ENCODE measurements at regions not wholly inside any gene's neighbourhood (a gene's known extent, or its start where the extent isn't known, plus 50 kb on each side); places are given as distances from the start of the nearest gene placed in this dataset.

DNA sequence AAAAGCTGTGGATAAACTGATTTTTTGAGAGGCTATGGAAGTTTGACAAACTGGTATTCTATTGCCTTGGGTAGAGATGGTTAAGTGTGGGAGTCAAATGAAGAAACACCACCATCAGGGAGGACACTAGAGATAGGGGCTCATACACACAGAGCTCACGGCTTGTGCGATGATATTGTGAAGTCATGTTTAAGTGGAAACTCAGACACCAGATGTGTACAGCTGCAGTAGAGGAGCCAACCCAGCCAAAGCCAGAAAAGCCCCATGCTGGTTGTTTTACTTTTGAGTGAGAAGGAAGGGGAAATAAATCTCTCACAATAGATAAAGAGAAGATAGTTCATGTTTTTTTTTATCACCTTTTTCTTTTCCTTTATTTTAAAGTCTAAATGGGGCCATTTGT, 377.7 kb downstream of the DMRT2 start:
- DNase-seq (ENCODE audit: low read depth in 2 of 2): no peak

DNA sequence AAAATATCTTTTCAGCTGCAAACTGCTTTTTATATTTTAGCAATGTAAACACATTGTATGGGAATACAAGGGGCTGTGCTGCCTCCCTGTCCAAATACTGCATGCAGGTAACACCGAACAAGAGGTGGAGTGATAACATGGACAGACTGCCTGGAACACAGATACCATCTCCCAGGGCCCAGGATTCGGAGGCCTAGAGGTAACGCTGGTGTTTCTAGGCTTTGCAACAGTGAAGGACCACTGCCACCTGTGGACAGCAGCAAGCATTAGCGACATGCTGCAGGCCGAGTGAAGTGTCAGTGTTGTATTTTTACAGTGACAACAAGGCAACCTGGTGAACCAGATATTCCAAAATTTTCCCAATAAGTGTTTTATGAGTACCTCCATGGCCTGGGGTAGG, 379.1 kb downstream of the DMRT2 start:
- DNase-seq (ENCODE audit: low read depth in 2 of 2): no peak

DNA sequence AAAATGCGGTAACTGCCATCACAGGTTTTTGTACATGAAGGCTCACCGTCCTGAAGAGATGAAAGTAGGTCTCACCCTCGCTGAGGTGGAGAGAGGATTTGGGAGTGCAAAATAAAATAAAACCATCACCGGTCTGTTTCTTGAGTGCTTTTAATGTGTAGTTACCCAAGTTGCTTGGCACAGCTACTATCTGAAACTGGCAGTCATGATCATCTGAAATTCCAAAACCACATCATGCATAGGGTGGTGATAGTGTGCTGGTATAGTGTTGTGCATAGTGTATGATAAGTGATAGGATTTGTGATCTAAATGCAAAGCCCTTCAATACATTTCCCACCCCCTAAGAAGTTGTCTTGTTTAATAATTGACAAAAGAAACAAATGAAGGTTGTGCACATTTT, 381.3 kb downstream of the DMRT2 start:
- no peak for DNase-seq (ENCODE audit: low read depth in 2 of 2)

DNA sequence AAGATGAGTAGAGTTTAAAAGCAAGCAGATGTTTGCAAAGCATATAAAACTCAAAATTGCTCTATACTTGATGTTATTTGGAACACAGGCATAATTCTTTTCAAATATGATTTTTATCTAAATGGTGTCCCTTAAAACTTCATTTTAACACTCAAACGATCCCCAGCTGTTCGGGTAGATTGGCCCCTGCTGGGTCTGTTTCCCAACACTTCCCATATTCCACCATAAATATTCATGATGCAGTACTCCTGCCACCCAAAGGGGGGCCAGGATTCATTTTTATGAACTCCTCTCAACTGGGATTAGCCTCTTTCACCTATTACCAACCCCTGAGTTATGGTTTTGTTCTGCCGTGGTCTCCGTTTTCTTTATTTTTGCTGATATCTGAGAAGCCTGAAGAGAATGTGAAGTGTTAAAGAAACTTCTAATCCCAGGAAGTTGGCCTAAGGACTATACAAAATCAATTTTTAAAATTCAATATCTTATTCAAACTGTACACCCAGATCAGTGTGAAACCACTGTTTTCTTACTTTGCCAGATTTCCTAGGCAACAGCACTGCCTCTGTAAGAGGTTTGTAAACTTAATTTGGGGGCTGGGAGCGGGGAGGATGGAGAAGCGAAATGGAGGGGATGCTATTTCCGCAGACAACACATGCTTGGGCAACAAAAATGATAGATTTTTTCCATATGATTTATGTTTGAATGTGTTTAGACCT, 384.1 kb downstream of the DMRT2 start:
- DNase-seq (ENCODE audit: low read depth in 2 of 2): no peak

DNA sequence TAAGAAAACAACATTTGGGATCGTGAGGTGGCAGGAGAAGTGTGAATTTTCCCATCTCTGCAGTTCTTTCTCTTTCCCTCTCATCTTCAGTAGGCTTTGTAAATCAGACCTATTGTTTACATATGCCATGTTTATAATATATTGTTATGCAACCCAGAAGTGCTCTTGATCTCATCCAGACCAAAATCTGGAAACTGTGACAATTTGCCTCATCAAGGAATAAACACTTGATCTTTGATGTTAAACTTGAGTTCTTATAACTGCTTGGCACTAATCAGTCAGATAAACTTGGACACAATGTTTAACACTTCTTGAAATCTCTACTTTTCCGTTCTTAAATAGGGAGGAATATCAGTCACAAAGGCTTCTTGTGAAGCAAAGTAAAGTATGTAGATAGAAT, 384.7 kb downstream of the DMRT2 start:
- no peak for DNase-seq (ENCODE audit: low read depth in 2 of 2)

DNA sequence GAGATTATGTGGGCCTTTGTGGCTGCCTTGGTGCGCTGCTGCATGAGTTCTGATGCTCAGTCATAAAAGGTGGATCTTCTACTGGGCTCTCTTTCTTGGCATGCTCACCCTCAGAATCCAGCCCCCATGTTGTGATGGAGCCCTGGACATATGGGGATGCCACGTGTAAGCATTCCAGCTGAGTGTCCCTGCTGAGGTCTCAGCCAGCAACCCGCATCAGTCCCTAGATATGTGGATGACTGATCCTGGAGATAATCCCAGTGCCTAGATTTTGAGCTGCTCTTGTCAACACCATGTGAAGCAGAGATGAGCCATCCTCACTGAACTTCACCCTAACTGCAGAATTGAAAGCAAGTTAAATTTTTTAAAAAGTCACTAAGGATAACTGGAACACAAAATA, 390.1 kb downstream of the DMRT2 start:
- DNase-seq (ENCODE audit: low read depth in 2 of 2): no peak

DNA sequence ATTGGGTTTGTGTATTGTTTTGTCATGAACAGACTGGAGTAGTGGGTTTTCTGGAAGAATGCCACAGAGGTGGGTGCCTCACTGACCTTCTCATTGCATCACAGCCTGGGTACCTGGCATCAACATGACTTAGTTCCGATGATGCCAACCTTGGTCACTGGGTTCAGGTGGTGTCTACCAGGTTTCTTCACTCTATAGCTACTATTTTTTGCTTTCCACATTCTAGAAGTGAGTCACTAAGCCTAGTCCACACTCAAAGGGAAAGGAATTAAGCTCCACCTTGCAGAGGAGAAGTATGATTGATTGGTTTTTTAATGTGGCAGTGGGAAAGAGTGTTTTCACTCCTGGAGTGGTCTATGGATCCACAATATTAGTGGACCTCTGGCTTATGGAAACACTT, 391.9 kb downstream of the DMRT2 start:
- DNase-seq (ENCODE audit: low read depth in 2 of 2): no peak

DNA sequence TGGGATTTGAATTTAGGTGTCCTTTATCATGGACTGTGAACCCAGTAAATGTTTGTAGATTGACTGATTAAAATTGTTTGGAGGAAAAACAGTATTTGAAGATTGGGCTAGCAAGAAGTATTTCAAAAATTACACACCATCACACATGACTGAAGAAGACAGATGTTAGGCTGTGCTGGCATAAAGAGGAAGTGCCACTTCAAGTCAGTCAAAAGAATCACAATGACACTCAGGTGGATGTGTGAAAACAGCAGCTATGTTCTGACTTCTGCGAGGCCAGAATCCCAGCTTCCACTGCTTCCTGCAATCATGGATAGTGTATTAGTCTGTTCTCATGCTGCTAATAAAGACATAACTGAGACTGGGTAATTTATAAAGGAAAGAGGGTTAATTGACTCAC, 393.3 kb downstream of the DMRT2 start:
- DNase-seq (ENCODE audit: low read depth in 2 of 2): no peak

DNA sequence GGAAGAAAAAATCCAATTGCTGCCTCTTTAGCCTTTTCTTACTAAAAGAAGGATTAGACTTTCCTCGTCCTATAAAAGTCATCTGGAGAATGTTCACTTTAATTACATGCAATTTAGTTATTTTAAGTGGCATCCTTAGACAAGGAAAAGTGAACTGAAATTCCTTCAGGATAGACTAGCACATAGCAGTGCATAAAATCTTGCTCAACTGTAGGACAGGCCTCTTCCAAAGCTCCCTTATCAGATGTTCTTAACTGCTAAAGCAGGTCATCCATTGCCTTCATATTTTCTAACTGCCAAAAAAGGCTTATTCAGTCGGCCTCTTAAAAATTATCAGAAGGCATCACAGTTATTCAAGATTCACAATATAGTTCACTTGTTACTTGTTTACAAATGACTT, 396.5 kb downstream of the DMRT2 start:
- DNase-seq (ENCODE audit: low read depth in 2 of 2): no peak

DNA sequence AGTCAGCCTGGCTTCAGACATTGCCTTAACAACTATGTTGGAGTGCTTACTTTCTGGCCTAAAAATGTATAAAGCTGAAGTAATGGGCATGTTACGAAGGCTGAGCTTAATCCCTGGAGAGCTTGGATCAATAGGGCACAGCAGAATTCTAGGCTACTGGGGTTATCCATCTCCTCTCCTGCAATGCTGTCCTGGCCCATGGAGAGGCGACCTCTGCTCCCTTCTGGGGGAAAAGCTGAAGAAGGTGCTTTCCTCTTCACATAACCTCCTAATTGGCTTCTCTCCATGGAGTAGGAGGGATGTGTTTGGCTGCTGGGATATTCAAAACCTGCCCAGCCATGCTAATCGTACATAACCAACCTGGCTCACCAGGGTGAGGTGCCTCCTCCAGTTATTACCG, 403.5 kb downstream of the DMRT2 start:
- no peak for DNase-seq (ENCODE audit: low read depth in 2 of 2)

DNA sequence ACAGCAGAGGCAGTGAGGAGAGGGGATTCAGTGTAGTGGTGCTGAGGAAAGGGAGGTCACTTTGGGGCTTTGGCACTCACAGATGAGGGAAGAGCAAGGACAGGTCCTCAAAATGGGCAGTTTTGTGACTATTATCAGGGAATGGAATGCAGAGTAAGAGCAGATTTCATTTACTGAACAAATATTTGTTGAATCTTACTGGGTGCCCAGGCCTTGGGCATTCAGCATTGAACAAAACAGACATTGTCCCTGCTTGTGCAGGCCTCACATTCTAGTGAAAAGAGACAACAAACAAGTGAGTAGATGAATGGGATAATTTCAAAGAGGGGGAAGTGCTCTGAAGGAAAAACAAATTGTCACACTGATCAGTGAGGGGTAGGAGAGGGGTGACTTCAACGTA, 404.1 kb downstream of the DMRT2 start:
- no peak for DNase-seq (ENCODE audit: low read depth in 2 of 2)

DNA sequence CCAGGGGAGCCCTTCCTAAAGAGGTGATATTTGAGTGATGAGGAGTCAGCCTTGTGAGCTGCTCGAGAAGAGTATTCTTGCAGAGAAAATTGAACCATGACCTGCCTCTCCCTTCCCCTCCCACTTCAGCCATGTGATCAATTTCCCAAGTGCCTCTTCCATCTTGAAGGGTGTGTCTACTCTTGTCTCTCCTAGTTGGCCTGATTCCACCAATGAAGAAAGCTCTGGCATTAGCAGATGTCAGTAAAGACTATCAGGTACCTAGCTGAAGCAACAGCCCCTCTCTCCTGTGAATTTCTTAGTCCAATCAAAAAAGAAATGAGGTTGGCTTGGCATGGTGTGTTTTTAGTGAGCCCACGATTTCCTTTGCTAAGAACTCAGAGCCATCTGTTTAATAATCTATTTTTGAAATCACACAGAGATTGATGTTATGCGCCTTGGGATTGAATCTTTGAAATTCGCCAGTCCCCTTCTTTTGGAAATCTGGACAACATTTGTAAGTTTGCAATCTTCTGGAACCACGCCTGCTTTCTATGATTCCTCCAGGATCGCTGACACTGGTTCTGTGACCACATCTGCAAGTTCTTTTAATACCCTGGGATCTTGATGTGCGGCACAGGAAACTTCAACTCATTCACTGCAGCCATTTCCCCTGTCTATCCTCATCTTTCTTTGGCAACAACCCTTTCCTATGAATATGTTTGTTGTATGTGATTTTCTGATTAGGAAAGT, 404.6 kb downstream of the DMRT2 start:
- no peak for DNase-seq (ENCODE audit: low read depth in 2 of 2)

DNA sequence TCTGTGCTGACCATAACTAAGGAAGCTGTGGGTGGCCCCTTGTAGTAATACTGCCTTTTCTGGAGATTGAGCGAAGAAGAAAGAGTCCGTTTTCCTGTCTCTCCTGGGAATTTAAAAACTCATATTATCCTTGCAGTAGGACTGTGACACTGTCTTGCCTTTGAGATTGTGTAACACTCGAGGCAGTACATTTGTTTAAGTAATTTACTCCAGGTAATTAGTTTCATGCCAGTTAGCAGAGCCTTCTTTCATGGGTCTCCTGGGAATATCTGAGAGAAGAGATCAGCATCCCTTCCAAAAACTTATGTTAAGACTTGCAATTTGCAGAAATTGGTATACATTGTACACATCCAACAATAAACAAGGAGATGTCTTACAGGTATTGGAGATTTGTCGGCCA, 405.6 kb downstream of the DMRT2 start:
- DNase-seq (ENCODE audit: low read depth in 2 of 2): no peak

DNA sequence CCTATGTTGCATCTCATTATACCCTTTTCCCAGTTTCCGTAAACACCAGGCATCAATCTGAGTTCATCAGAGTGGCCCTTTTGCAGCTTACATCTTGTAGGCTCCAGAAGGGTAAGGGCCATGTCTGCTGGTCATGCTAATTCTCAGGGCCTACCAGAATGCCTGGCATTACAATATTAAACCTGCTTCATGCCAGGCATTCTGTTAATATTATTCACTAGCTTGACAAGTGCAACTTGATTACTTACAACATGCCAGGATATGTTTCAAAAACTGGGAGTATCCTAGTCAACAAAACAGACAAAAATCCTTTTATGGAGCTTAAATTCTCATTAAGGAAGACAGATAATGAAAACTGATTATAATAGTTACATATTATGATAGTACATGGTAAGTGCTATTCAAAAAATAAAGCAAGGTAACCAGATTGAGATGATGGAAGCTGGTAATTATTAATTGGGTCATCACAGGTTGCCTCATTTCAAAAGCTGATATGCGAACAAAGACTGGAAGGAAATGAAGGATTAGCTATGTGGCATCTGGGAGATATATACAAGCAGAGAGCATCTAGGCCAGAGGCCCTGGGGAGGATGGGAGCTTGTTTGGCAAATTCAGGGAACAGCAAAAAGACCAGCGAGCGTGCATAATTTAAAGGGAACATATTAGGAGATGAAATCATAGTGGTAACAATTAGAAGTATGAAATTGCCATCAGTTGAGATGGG, 406.3 kb downstream of the DMRT2 start:
- no peak for DNase-seq (ENCODE audit: low read depth in 2 of 2)

DNA sequence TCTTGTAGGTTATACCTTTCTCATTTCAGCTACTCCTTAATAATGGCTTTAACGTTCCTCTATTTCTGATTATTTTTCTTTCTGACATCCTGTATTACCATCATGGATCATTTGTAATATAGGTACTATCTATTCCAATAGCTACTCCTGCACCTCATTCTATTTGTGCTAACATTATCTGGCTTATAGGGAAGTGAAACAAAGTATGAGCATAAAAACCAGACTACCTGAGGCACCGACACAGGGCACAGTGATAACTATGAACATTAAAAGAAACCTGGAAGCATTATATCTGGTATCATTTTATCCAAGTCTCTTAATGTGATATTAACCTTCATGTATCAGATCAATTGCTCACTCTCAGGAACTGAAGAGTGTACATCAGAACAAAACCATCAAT, 407.3 kb downstream of the DMRT2 start:
- DNase-seq (ENCODE audit: low read depth in 2 of 2): no peak

DNA sequence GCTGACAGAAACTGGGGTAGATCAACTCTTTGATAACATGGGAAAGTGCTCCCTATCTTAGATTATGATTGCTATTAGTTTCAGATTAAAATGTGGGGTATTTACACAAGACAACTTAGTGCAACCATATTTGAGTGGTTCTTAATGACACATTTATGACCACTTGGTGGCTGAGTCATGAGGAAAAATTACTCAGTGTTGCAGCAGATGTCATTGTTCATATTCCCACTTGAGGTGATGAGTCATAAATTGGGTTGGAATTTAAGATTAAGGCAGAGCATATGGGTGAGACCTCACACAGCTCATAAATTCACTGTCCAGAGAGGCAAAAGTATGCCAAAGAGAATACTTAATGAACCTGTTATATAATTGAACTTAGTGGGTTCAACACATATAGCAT, 408.3 kb downstream of the DMRT2 start:
- DNase-seq (ENCODE audit: low read depth in 2 of 2): no peak

DNA sequence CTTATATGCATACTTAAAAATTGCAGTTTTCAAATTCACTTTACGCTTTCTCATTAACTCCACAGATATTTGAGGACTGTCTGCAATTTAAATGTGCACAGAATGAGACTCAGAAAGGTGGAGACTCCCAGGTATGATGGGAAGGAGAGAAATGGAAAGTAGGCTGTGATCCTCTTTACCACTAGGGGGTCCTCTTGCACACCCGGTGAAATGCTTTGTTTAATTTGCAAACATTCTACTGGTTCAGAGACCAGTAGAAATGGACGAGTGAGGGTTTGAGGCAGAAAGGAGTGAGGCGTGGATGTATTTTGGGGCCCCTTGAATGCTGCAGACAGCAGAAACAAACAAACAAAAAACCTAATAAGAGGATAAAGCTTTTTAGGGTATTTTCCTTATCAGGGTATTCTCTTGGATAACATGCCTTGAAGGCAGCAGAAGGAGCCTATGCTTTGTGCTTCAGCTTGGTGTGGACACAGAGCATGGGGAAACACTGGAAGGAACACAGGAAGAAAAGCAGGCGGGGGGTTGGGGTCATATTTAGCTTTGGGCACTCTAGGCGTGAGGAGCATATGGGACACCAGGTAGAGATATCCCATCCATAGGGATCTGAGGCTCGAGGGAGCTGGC, 410.1 kb downstream of the DMRT2 start:
- DNase-seq (ENCODE audit: low read depth in 2 of 2): no peak

DNA sequence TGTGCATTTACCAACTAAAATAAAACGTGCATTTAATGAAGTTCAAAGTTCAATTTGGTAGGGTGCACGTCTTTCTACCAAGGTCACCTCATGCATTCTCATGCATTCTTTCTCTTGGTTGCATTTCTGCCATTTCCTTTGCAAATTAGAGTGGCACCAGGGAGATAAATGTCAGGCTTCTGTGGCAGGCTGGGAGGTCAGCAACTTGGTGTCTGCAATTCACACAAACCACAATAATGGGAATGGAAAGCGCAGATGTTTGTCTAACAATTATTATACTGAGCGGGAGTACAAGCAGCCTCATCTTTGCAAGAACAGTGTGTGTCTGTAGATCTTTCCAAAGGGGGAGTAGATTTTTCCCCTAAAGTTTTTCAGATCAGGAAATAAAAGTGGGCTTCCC, 411.7 kb downstream of the DMRT2 start:
- DNase-seq (ENCODE audit: low read depth in 2 of 2): no peak

DNA sequence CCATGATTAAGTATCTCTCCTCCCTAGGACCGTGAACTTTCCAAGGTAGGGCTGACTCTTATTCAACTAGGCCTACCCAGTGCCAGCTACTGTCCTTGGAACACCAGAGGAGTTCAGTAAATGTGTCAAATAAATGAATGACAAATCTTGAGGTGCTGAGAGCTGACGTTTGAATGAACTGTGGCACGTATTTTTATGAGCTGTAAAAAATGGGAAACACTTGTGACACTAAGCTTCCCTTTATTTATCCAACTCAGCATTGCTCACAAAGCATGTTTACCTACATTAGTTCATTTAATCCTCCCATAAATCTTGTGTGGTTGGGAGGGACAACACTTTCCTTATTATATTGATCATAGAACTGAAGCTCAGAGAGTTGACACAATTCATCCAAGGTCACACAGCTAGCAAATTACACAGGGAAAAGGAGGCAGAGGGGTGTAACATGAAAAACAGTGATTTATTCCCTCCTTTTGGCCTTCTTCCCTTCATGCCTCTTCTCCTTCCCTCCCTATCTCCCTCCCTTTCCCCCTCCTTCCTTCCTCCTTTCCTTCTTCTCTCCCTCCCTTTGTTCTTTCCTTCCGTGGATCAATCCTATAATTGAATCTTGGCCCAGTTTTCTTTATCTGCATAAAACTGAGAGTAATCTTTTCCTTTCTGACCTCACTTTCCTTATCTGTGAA, 412.6 kb downstream of the DMRT2 start:
- no peak for DNase-seq (ENCODE audit: low read depth in 2 of 2)

DNA sequence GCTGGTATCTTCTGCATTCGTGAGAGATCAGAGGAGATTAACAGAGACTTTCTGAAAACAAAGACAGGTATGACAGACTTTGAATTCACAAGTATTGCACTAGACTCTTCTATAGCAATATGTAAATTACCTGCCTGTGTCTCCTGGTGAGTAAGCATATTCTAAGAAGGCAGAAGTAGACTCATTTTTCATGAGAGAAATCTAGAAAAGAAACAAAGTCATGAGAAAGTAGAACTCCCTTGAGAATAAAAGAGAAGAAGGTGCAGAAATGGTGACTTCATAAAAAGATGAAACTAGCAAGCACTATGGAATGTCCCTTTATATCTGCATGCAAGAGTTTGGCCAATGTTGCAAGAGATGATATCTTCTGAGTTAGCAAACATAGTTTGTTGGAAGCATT, 419.8 kb downstream of the DMRT2 start:
- DNase-seq (ENCODE audit: low read depth in 2 of 2): no peak

DNA sequence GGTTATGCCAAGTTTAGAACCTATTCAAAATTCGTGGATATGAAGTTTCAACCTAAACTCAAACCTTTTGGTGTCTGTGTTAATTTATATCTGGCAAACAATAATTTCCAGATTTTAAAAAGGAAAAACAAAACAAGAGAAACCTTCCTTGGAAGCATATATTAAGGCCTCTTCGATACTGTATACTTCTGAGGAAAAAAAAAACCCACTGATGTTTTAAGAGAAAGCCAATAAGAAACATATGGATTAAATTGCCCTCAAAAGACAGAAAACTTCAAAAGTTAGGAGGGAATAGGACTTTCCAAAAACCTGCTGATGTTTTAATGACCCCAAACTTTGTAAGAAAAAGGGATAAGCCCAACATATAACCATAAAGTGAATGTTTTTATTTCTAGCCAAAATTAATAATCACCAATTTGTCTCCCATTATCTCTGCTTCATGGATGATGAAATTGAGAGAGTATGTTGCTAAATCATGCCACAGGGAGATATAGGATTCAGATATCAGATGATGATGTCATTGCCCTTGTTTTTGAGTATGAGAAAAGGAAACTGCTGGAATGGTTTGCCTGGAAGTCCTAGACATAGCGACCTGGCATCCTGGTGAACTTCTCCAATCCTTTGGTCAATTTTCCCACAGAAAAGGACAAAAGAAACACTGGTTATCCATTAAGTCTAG, 423.9 kb downstream of the DMRT2 start:
- DNase-seq (ENCODE audit: low read depth in 2 of 2): no peak

Data from stimulated activated CD4-positive, alpha-beta T cell treated with anti-CD3 and anti-CD28 coated beads, Interleukin-1b, Interleukin-23, amount 100 ng/mL, for 4 hours (primary cell).